Naive thymus-derived CD8-positive, alpha-beta T cell (primary cell): ENCODE measurements at regions not wholly inside any gene's neighbourhood (a gene's known extent, or its start where the extent isn't known, plus 50 kb on each side); places are given as distances from the start of the nearest gene placed in this dataset.

ENCODE experiments used
- ATAC-seq, 2 donors: fragments of 150-1000 bp; cut with Tn5 transposase in 1 of 2; sonication (Bioruptor Pico), chemical (Tn5 transposase) in 1 of 2; 1 replicate in 1 of 2; 2 replicates in 1 of 2; pipeline ENCODE4 v1.10.0; 2021; ENCODE audit warnings: mild to moderate bottlenecking in 2 of 2, moderate library complexity in 2 of 2
- POLR2A ChIA-PET: fragments of 350-600 bp; sonication (Branson Sonifier 250); formaldehyde crosslinking; loops from one replicate; lab custom pipeline; 2021; ENCODE audit warnings: antibody characterized with exemption; lab: Charles Lee
- DNase-seq, 10 donors: peaks; one replicate each; pipeline versions ENCODE4 v3.0.0 to v3.0.0-alpha.2; 2020 to 2022
- H3K27ac Mint-ChIP-seq, 10 donors: one replicate each; pipeline ENCODE4 v1.8.0; 2020 to 2022; ENCODE audit warnings: mild to moderate bottlenecking in 10 of 10, mixed read lengths in 10 of 10, moderate library complexity in 4 of 10, inconsistent platforms in 1 of 10
- H3K27me3 Mint-ChIP-seq, 5 donors: one replicate each; pipeline ENCODE4 v1.8.0; 2021 to 2022; ENCODE audit warnings: mixed read lengths in 5 of 5
- H3K36me3 Mint-ChIP-seq, 3 donors: one replicate each; pipeline ENCODE4 v1.8.0; 2020 to 2022; ENCODE audit warnings: mixed read lengths in 3 of 3, mild to moderate bottlenecking in 2 of 3, inconsistent platforms in 1 of 3
- H3K4me1 Mint-ChIP-seq, 4 donors: one replicate each; pipeline ENCODE4 v1.8.0; 2021 to 2022; ENCODE audit warnings: mixed read lengths in 4 of 4
- H3K4me3 Mint-ChIP-seq, 10 donors: one replicate each; pipeline ENCODE4 v1.8.0; 2020 to 2022; ENCODE audit warnings: mild to moderate bottlenecking in 10 of 10, mixed read lengths in 10 of 10, moderate library complexity in 6 of 10, inconsistent platforms in 1 of 10
- H3K9me3 Mint-ChIP-seq, 9 donors: one replicate each; pipeline ENCODE4 v1.8.0; 2020 to 2022; ENCODE audit warnings: mixed read lengths in 9 of 9, mild to moderate bottlenecking in 3 of 9, inconsistent platforms in 1 of 9, moderate library complexity in 1 of 9

- DNase-seq (no peak), ATAC-seq (no peak)
- Mint-ChIP-seq H3K4me1 (peaks cover 0 to 2% (median 0%) of the 10 kb centered on the region in 4 donors), H3K27ac (no peak overlapping the region), H3K36me3 (no peaks in the 10 kb centered on the region), H3K27me3 (peaks cover 22 to 42% (median 35%) of the 10 kb centered on the region in 5 donors), H3K4me3 (no peak overlapping the region), H3K9me3 (no peaks in the 10 kb centered on the region)
- POLR2A ChIA-PET, result no interaction called here
Measured at GRCh38 chr20:48483334-48484066, 344.3 kb downstream of the PREX1 start.

- ATAC-seq (no peak), DNase-seq (no peak)
- Mint-ChIP-seq H3K36me3 (no peaks in the 10 kb centered on the region), H3K4me1 (peaks cover 0 to 2% (median 0%) of the 10 kb centered on the region in 4 donors), H3K27ac (no peak overlapping the region), H3K4me3 (no peak overlapping the region), H3K9me3 (no peaks in the 10 kb centered on the region), H3K27me3 (peaks cover 22 to 38% (median 33%) of the 10 kb centered on the region in 5 donors)
- POLR2A ChIA-PET, result no interaction called here
Measured at GRCh38 chr20:48482790-48483189, 345.0 kb downstream of the PREX1 start.

GRCh38 chr20:48480216-48480772 lies 347.5 kb downstream of the PREX1 start:
- H3K27me3 Mint-ChIP-seq, result peaks cover 14 to 35% (median 25%) of the 10 kb centered on the region in 5 donors
- peaks cover 0 to 3% (median 0%) of the 10 kb centered on the region in 9 donors for H3K9me3 Mint-ChIP-seq
- H3K4me1 Mint-ChIP-seq, result peaks cover 0 to 4% (median 0%) of the 10 kb centered on the region in 4 donors
- POLR2A ChIA-PET, result no interaction called here
- DNase-seq (no peak), ATAC-seq (no peak)
- H3K4me3 Mint-ChIP-seq, result no peak overlapping the region
- no peak overlapping the region for H3K27ac Mint-ChIP-seq
- no peaks in the 10 kb centered on the region for H3K36me3 Mint-ChIP-seq

GRCh38 chr20:48478806-48479585 lies 348.8 kb downstream of the PREX1 start:
- no peak for ATAC-seq
- H3K27me3 Mint-ChIP-seq, result peaks cover 14 to 35% (median 22%) of the 10 kb centered on the region in 5 donors
- H3K4me1 Mint-ChIP-seq, result peaks cover 0 to 2% (median 0%) of the 10 kb centered on the region in 4 donors
- peaks cover 0 to 3% (median 0%) of the 10 kb centered on the region in 9 donors for H3K9me3 Mint-ChIP-seq
- H3K4me3 Mint-ChIP-seq, result no peak overlapping the region
- peak overlapping the region in 1 of 10 donors; percentile 9 for H3K27ac Mint-ChIP-seq
- no peaks in the 10 kb centered on the region for H3K36me3 Mint-ChIP-seq
- DNase-seq, result no peak
- POLR2A ChIA-PET, result no interaction called here

GRCh38 chr20:48478370-48478769 lies 349.4 kb downstream of the PREX1 start:
- POLR2A ChIA-PET, result no interaction called here
- no peak for ATAC-seq
- Mint-ChIP-seq H3K4me3 (no peak overlapping the region), H3K27me3 (peaks cover 14 to 35% (median 22%) of the 10 kb centered on the region in 5 donors), H3K4me1 (peaks cover 0 to 2% (median 0%) of the 10 kb centered on the region in 4 donors), H3K36me3 (no peaks in the 10 kb centered on the region), H3K9me3 (peaks cover 0 to 3% (median 0%) of the 10 kb centered on the region in 9 donors), H3K27ac (no peak overlapping the region)
- no peak for DNase-seq

- Mint-ChIP-seq H3K9me3 (peaks cover 0 to 3% (median 0%) of the 10 kb centered on the region in 9 donors), H3K36me3 (no peaks in the 10 kb centered on the region), H3K4me1 (peaks cover 0 to 2% (median 0%) of the 10 kb centered on the region in 4 donors), H3K4me3 (no peak overlapping the region), H3K27me3 (peaks cover 14 to 31% (median 22%) of the 10 kb centered on the region in 5 donors), H3K27ac (no peak overlapping the region)
- no peak for DNase-seq
- POLR2A ChIA-PET, result no interaction called here
- no peak for ATAC-seq
Measured at GRCh38 chr20:48476854-48477253, 350.9 kb downstream of the PREX1 start.

- POLR2A ChIA-PET, result no interaction called here
- Mint-ChIP-seq H3K9me3 (peaks cover 0 to 3% (median 0%) of the 10 kb centered on the region in 9 donors), H3K4me1 (peaks cover 0 to 2% (median 0%) of the 10 kb centered on the region in 4 donors), H3K4me3 (no peak overlapping the region), H3K27ac (no peak overlapping the region), H3K36me3 (no peaks in the 10 kb centered on the region), H3K27me3 (peaks cover 1 to 20% (median 3%) of the 10 kb centered on the region in 5 donors)
- ATAC-seq (no peak), DNase-seq (no peak)
Measured at GRCh38 chr20:48474022-48474421, 353.8 kb downstream of the PREX1 start.

- POLR2A ChIA-PET, result no interaction called here
- DNase-seq (no peak), ATAC-seq (no peak)
- H3K9me3 Mint-ChIP-seq, result peaks cover 0 to 3% (median 0%) of the 10 kb centered on the region in 9 donors
- no peak overlapping the region for H3K27ac Mint-ChIP-seq
- no peak overlapping the region for H3K4me3 Mint-ChIP-seq
- no peaks in the 10 kb centered on the region for H3K36me3 Mint-ChIP-seq
- H3K27me3 Mint-ChIP-seq, result peaks cover 0 to 7% (median 0%) of the 10 kb centered on the region in 5 donors
- peaks cover 0 to 6% (median 2%) of the 10 kb centered on the region in 4 donors for H3K4me1 Mint-ChIP-seq
Measured at GRCh38 chr20:48471759-48472408, 355.9 kb downstream of the PREX1 start.

- Mint-ChIP-seq H3K27me3 (peaks cover 0 to 5% (median 0%) of the 10 kb centered on the region in 5 donors), H3K9me3 (peaks cover 0 to 2% (median 0%) of the 10 kb centered on the region in 9 donors), H3K4me3 (no peak overlapping the region), H3K4me1 (peaks cover 0 to 6% (median 2%) of the 10 kb centered on the region in 4 donors), H3K36me3 (no peaks in the 10 kb centered on the region), H3K27ac (no peak overlapping the region)
- ATAC-seq (no peak), DNase-seq (no peak)
- POLR2A ChIA-PET, result no interaction called here
Measured at GRCh38 chr20:48471176-48471575, 356.6 kb downstream of the PREX1 start.

GRCh38 chr20:48470141-48470540 lies 357.7 kb downstream of the PREX1 start:
- Mint-ChIP-seq H3K4me3 (no peak overlapping the region), H3K9me3 (no peaks in the 10 kb centered on the region)

GRCh38 chr20:48469026-48469425 lies 358.8 kb downstream of the PREX1 start:
- peaks cover 0 to 5% (median 0%) of the 10 kb centered on the region in 5 donors for H3K27me3 Mint-ChIP-seq
- H3K4me3 Mint-ChIP-seq, result no peak overlapping the region
- no peak for DNase-seq
- POLR2A ChIA-PET, result no interaction called here
- ATAC-seq, result no peak
- H3K9me3 Mint-ChIP-seq, result no peaks in the 10 kb centered on the region
- no peaks in the 10 kb centered on the region for H3K36me3 Mint-ChIP-seq
- H3K27ac Mint-ChIP-seq, result no peak overlapping the region
- peaks cover 0 to 4% (median 2%) of the 10 kb centered on the region in 4 donors for H3K4me1 Mint-ChIP-seq

More at GRCh38 chr20:48470141-48470540, 357.7 kb downstream of the PREX1 start:
- H3K27ac Mint-ChIP-seq, result no peak overlapping the region
- H3K4me1 Mint-ChIP-seq, result peaks cover 0 to 4% (median 2%) of the 10 kb centered on the region in 4 donors
- DNase-seq (no peak), ATAC-seq (no peak)
- POLR2A ChIA-PET, result no interaction called here
- peaks cover 0 to 5% (median 0%) of the 10 kb centered on the region in 5 donors for H3K27me3 Mint-ChIP-seq
- no peaks in the 10 kb centered on the region for H3K36me3 Mint-ChIP-seq

- peaks cover 0 to 7% (median 1%) of the 10 kb centered on the region in 5 donors for H3K27me3 Mint-ChIP-seq
- POLR2A ChIA-PET, result no interaction called here
- no peak for DNase-seq
- no peak overlapping the region for H3K4me3 Mint-ChIP-seq
- no peaks in the 10 kb centered on the region for H3K36me3 Mint-ChIP-seq
- no peak for ATAC-seq
- H3K4me1 Mint-ChIP-seq, result peaks cover 0 to 4% (median 2%) of the 10 kb centered on the region in 4 donors
- H3K9me3 Mint-ChIP-seq, result no peaks in the 10 kb centered on the region
- no peak overlapping the region for H3K27ac Mint-ChIP-seq
Measured at GRCh38 chr20:48468571-48468970, 359.2 kb downstream of the PREX1 start.
